ENCODE measurements at regions not wholly inside any gene's neighbourhood (a gene's known extent, or its start where the extent isn't known, plus 50 kb on each side); places are given as distances from the start of the nearest gene placed in this dataset.

- no peak for TF ChIP-seq POLR2AphosphoS5 (IDR thresholded peaks at IDR 0.05)
- Histone ChIP-seq H3K36me3 (no peaks in the 10 kb centered on the region), H3K4me3 (no peak overlapping the region), H3K27me3 (no peaks in the 10 kb centered on the region), H3K9me3 (no peaks in the 10 kb centered on the region), H3K4me1 (no peaks in the 10 kb centered on the region), H3K27ac (no peak overlapping the region)
- WGBS: 47% methylated on average over 1 of the region's 1 CpG
- no peak for DNase-seq (ENCODE audit: low spot score in 2 of 2)
These were observed 656.9 kb downstream of the DSC3 start for GRCh38 chr18:30385684-30386083.

- TF ChIP-seq POLR2A (IDR thresholded peaks at IDR 0.05): no peak
- TF ChIP-seq EP300 (IDR thresholded peaks at IDR 0.05): no peak
- H3K4me1 ChIP-seq: no peaks in the 10 kb centered on the region
- no peak for DNase-seq (ENCODE audit: low spot score in 2 of 2)
- H3K27ac ChIP-seq: no peak overlapping the region
- no peaks in the 10 kb centered on the region for H3K27me3 ChIP-seq
- H3K9me3 ChIP-seq: no peaks in the 10 kb centered on the region
- WGBS: 91% methylated on average over 2 of the region's 2 CpGs
- no peaks in the 10 kb centered on the region for H3K36me3 ChIP-seq
- no peak overlapping the region for H3K4me3 ChIP-seq
These were observed 660.7 kb downstream of the DSC3 start for GRCh38 chr18:30381826-30382225.

GRCh38 chr18:30378097-30378496 is 664.4 kb downstream of the DSC3 start:
- Histone ChIP-seq H3K4me3 (no peak overlapping the region), H3K4me1 (no peaks in the 10 kb centered on the region), H3K9me3 (peaks cover 5% of the 10 kb centered on the region), H3K27ac (no peak overlapping the region), H3K27me3 (no peaks in the 10 kb centered on the region), H3K36me3 (no peaks in the 10 kb centered on the region)
- WGBS: 62% methylated on average over 1 of the region's 1 CpG
- TF ChIP-seq POLR2AphosphoS5 (IDR thresholded peaks at IDR 0.05) (no peak), CTCF (IDR thresholded peaks at IDR 0.05) (no peak), EP300 (IDR thresholded peaks at IDR 0.05) (no peak), POLR2A (IDR thresholded peaks at IDR 0.05) (no peak)
- DNase-seq (ENCODE audit: low spot score in 2 of 2): no peak

- H3K4me1 ChIP-seq: no peaks in the 10 kb centered on the region
- WGBS: 59% methylated on average over 4 of the region's 4 CpGs
- H3K36me3 ChIP-seq: no peaks in the 10 kb centered on the region
- no peak overlapping the region for H3K27ac ChIP-seq
- no peak overlapping the region for H3K4me3 ChIP-seq
- no peaks in the 10 kb centered on the region for H3K27me3 ChIP-seq
- TF ChIP-seq POLR2A (IDR thresholded peaks at IDR 0.05) (no peak), CTCF (IDR thresholded peaks at IDR 0.05) (no peak), EP300 (IDR thresholded peaks at IDR 0.05) (no peak), POLR2AphosphoS5 (IDR thresholded peaks at IDR 0.05) (no peak)
- H3K9me3 ChIP-seq: peaks cover 5% of the 10 kb centered on the region
- DNase-seq (ENCODE audit: low spot score in 2 of 2): no peak
These were observed 666.0 kb downstream of the DSC3 start for GRCh38 chr18:30376515-30376914.

GRCh38 chr18:30361864-30362540 is 680.5 kb downstream of the DSC3 start:
- Histone ChIP-seq H3K4me3 (no peak overlapping the region), H3K9me3 (no peaks in the 10 kb centered on the region), H3K27me3 (no peaks in the 10 kb centered on the region), H3K36me3 (no peaks in the 10 kb centered on the region), H3K27ac (no peak overlapping the region), H3K4me1 (no peaks in the 10 kb centered on the region)
- no peak for DNase-seq (ENCODE audit: low spot score in 2 of 2)
- TF ChIP-seq CTCF (IDR thresholded peaks at IDR 0.05): no peak
- WGBS: 87% methylated on average over 8 of the region's 11 CpGs

- H3K27me3 ChIP-seq: no peaks in the 10 kb centered on the region
- no peaks in the 10 kb centered on the region for H3K4me1 ChIP-seq
- H3K9me3 ChIP-seq: no peaks in the 10 kb centered on the region
- H3K36me3 ChIP-seq: no peaks in the 10 kb centered on the region
- H3K4me3 ChIP-seq: no peak overlapping the region
- H3K27ac ChIP-seq: no peak overlapping the region
- DNase-seq (ENCODE audit: low spot score in 2 of 2): no peak
- TF ChIP-seq CTCF (IDR thresholded peaks at IDR 0.05): no peak
- TF ChIP-seq EP300 (IDR thresholded peaks at IDR 0.05): no peak
- no peak for TF ChIP-seq POLR2A (IDR thresholded peaks at IDR 0.05)
- TF ChIP-seq POLR2AphosphoS5 (IDR thresholded peaks at IDR 0.05): no peak
- 87% methylated on average over 3 of the region's 3 CpGs for WGBS
These were observed 683.0 kb downstream of the DSC3 start for GRCh38 chr18:30359521-30359920.
